GM12872 (cell line): ENCODE measurements at regions not wholly inside any gene's neighbourhood (a gene's known extent, or its start where the extent isn't known, plus 50 kb on each side); places are given as distances from the start of the nearest gene placed in this dataset.

Experiments used
- TF ChIP-seq, protein P1 (sequence below): IDR thresholded peaks from 3 replicates; pipeline ENCODE4 v1.5.1; 2011; ENCODE audit warnings: low read depth, mild to moderate bottlenecking, low read length, moderate library complexity; ENCODE audit not compliant: insufficient read depth

DNA sequence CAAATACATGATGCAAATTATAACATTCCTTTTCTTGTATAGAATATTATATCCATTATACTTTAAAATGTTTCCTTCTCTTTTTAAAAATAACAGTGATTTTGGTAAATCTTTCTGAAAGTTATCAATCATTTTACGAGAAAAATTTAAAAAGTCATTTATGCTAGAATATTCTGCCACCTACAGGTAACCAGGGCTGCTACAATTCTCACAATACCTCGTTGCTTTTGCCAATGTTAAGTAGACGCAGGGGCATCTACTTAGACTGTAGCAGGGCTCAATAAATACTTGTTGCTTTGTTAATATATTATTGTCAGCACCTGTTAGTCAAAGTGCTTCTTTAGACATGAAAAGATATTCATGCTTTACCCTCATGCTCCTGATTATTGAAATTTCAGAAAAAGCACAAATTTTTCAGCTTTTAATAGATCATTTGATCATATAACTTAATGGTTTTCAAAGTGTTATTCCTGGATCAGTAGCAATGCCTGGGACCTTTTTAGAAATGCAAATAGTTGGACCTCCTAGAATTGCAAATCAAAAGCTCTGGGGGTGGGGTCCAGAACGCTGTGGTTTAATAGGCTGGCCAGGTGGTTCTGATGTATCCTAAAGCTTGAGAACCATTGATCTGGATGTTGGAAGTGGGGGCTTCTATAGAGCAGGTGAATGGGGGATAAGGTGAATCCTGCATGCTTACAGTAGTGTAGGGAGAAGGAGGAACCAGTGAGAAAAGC is 223.6 kb upstream of the PDZRN3 start:
- TF ChIP-seq, protein P1, sequence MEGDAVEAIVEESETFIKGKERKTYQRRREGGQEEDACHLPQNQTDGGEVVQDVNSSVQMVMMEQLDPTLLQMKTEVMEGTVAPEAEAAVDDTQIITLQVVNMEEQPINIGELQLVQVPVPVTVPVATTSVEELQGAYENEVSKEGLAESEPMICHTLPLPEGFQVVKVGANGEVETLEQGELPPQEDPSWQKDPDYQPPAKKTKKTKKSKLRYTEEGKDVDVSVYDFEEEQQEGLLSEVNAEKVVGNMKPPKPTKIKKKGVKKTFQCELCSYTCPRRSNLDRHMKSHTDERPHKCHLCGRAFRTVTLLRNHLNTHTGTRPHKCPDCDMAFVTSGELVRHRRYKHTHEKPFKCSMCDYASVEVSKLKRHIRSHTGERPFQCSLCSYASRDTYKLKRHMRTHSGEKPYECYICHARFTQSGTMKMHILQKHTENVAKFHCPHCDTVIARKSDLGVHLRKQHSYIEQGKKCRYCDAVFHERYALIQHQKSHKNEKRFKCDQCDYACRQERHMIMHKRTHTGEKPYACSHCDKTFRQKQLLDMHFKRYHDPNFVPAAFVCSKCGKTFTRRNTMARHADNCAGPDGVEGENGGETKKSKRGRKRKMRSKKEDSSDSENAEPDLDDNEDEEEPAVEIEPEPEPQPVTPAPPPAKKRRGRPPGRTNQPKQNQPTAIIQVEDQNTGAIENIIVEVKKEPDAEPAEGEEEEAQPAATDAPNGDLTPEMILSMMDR, result peak; percentile 26; the same call in 1 of the 3 replicates

DNA sequence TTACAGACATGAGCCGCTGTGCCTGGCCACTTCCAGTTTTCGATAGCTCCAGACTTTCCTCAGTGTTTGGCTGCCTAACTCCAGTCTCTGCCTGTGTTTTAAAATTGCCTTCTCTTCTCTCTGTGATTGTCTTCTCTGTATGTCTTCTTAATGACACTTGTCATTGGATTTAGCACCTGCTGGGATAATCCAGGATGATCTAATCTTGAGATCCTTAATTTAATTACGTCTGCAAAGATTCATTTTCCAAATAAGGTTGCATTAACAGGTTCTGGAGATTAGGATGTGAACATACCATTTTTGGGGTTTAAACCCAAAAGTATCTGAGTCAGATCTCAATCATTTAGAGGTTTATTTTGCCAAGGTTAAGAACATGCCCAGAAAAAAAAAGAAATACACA is 222.2 kb upstream of the PDZRN3 start:
- TF ChIP-seq, protein P1, result no peak

- TF ChIP-seq, protein P1, result no peak
Observed at GRCh38 chr3:73839032-73839431, 214.3 kb upstream of the PDZRN3 start.

DNA sequence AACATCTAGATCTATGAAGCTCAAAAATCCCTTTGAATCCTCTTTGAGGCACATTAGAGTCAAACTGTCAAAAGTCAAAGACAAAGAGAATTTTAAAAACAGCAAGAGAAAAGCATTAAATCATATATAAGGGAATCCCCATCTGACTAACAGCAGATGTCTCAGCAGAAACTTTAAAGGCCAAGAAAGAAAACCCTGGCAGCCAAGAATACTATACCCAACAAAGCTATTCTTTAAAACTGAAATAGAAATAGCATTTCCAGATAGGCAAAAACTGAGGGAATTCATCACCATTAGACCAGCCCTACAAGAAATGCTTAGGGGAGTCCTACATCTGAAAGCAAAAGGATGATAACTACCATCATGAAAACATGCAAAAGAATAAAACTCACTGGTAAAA is 211.2 kb upstream of the PDZRN3 start:
- TF ChIP-seq, protein P1, result no peak

DNA sequence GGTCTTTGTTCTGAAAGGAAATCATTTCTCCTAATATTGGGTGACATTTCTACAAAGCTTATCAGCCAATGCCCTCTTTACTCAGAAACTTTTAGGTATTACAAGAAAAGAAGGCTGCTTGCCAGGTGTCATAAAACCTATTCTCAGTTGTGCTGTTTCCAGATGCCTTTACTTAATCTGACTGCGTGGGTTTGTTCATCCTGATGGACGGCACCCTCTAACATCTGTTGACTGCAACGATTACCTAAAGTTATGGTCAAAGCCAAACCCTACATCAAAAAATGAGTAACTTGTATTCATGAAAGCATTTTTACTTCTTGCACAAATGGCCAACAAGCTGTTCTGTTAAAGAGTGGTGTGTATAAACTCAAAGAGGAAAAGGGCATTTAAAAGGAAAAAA is 207.7 kb upstream of the PDZRN3 start:
- TF ChIP-seq, protein P1, result no peak

DNA sequence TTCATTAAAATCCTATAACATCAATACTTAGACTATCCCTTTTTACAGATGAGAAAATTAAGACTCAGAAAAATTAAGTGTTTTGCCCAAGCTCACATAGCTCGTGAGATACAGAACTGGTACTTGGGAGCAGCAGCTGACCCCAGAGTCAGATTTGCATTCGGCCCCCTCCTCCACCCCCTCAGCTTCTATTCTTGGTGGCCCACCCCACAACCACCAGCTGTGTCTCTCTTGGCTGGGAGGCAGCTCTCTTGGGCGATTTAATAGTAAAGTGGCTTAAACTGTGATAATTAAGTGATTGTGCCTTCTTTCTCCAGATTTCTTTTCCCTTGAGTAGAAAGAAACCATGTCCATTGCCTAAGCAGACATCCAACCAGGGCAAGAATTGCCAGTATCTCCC is 203.6 kb upstream of the PDZRN3 start:
- TF ChIP-seq, protein P1, result no peak

DNA sequence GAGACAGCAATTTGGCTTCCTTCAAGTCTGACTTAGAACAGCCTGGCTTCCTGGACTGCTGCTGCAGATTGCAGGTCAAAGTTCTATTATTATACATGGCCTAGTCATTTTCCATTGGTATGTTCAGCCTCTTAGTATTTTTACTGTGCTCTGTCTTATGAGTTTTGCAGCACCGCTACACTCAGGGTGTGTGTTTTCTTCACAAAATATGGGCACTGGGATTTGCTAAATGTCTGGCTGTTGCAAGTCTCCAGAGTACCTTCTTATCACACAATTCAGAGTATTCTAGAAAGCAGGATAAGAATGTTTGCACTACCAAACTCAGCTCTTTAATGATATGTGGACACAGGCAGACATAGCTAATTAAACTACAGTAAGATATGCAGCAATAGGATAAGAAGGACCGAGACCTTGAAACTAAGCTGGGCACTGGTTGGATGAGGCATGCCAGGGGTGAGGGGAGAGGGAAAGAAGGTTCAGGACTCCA is 203.0 kb upstream of the PDZRN3 start:
- TF ChIP-seq, protein P1, result no peak
